ENCODE measurements at regions not wholly inside any gene's neighbourhood (a gene's known extent, or its start where the extent isn't known, plus 50 kb on each side); places are given as distances from the start of the nearest gene placed in this dataset.
"Not testable (repeated sequence)": the region's sequence is repeated elsewhere in the genome, so short reads cannot be mapped to it uniquely, and the experiment has no call there.

DNA sequence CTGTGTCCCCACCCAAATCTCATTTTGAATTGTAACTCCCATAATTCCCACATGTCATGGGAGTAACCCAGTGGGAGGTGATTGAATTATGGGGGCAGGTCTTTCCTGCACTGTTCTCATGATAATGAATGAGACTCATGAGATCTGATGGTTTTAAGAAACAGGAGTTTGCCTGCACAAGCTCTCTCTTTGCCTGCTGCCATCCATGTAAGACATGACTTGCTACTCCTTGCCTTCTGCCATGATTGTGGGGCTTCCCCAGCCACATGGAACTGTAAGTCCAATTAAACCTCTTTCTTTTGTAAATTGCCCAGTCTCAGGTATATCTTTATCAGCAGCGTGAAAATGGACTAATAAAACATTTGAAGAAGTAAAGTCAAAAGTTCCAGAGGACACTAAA, 126.8 kb upstream of the IGSF10 start:
- DNase-seq (ENCODE audit: low read depth, low spot score); H3K79me2 ChIP-seq (ENCODE audit: insufficient read depth, low read length); H2AFZ ChIP-seq (ENCODE audit: low read depth, low read length, poor library complexity, severe bottlenecking); POLR2A ChIA-PET; RAD21 ChIA-PET (ENCODE audit: low non-redundant PET in 1 of 2, low total read pairs in 2 of 2, uncharacterized antibody in 2 of 2, unreplicated experiment in 2 of 2); H3K4me2 ChIP-seq (ENCODE audit: low read length); H3K36me3 ChIP-seq (ENCODE audit: control insufficient read depth in 1 of 2, insufficient read depth in 2 of 2, low read length in 2 of 2); H3K27me3 ChIP-seq (ENCODE audit: insufficient read depth, low read length); H3K4me1 ChIP-seq (ENCODE audit: control insufficient read depth in 1 of 2, insufficient read depth in 2 of 2, low read length in 2 of 2); H3K27ac ChIP-seq (ENCODE audit: low read depth, low read length); H3K9me3 ChIP-seq (ENCODE audit: control insufficient read depth in 1 of 2, insufficient read depth in 1 of 2, low read depth in 1 of 2, low read length in 2 of 2); H3K4me3 ChIP-seq (replicated peaks in 1 of 2; ENCODE audit: low read depth in 1 of 2, low read length in 2 of 2); H3K9ac ChIP-seq (ENCODE audit: low read length); intact Hi-C loops (cut with micrococcal nuclease); H3K9me2 ChIP-seq (ENCODE audit: insufficient read depth); BruUV-seq (replicated peaks); CTCF ChIA-PET; ATAC-seq; H4K20me1 ChIP-seq (ENCODE audit: insufficient read depth): not testable (repeated sequence)

DNA sequence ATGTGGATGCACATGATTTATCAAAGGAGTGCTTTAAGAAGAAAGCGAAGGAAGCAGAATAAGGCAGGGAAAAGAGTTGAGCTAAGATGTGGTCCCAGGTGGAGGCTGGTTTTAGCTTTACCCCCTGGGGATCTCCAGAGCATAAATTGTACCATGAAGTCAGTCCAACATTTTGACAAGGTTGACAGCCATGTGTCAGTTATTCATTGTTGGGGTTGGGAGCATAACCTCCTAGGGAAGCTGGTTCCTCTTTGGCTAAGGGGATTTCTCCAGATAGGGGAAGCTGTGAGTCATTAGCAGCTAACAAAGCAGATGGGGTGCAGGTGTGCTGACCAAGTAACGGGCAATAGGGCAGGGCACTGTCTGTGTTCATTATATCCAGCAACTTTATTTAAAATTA, 123.7 kb upstream of the IGSF10 start:
- CTCF ChIA-PET: no interaction called here
- Histone ChIP-seq H2AFZ (ENCODE audit: low read depth, low read length, poor library complexity, severe bottlenecking) (no peak overlapping the region), H3K4me1 (ENCODE audit: control insufficient read depth in 1 of 2, insufficient read depth in 2 of 2, low read length in 2 of 2) (no peaks in the 10 kb centered on the region), H3K4me3 (replicated peaks in 1 of 2; ENCODE audit: low read depth in 1 of 2, low read length in 2 of 2) (no peak overlapping the region), H3K27ac (ENCODE audit: low read depth, low read length) (no peak overlapping the region), H3K9ac (ENCODE audit: low read length) (no peak overlapping the region), H3K9me3 (ENCODE audit: control insufficient read depth in 1 of 2, insufficient read depth in 1 of 2, low read depth in 1 of 2, low read length in 2 of 2) (no peaks in the 10 kb centered on the region), H4K20me1 (ENCODE audit: insufficient read depth) (no peaks in the 10 kb centered on the region), H3K9me2 (ENCODE audit: insufficient read depth) (no peaks in the 10 kb centered on the region), H3K27me3 (ENCODE audit: insufficient read depth, low read length) (no peaks in the 10 kb centered on the region), H3K79me2 (ENCODE audit: insufficient read depth, low read length) (no peaks in the 10 kb centered on the region), H3K36me3 (ENCODE audit: control insufficient read depth in 1 of 2, insufficient read depth in 2 of 2, low read length in 2 of 2) (no peaks in the 10 kb centered on the region), H3K4me2 (ENCODE audit: low read length) (no peak overlapping the region)
- DNase-seq (ENCODE audit: low read depth, low spot score): no peak
- RAD21 ChIA-PET (ENCODE audit: low non-redundant PET in 1 of 2, low total read pairs in 2 of 2, uncharacterized antibody in 2 of 2, unreplicated experiment in 2 of 2): no interaction called here
- no TSS peak for BruUV-seq (replicated peaks)
- ATAC-seq: no peak
- POLR2A ChIA-PET: no interaction called here
- intact Hi-C loops (cut with micrococcal nuclease): no loop called here
- TF ChIP-seq CEBPB (IDR thresholded peaks at IDR 0.05; ENCODE audit: low read depth) (no peak), CBX3 (IDR thresholded peaks at IDR 0.05; ENCODE audit: low read depth) (no peak), JUND (IDR thresholded peaks at IDR 0.05) (no peak), FOSL1 (IDR thresholded peaks at IDR 0.05; ENCODE audit: low read depth) (no peak), POLR2AphosphoS5 (IDR thresholded peaks at IDR 0.05; ENCODE audit: low read depth, low read length) (no peak), SRF (IDR thresholded peaks at IDR 0.05; ENCODE audit: low read depth) (no peak), POLR2A (IDR thresholded peaks at IDR 0.05; ENCODE audit: borderline replicate concordance, extremely low read depth, insufficient read depth, insufficient read length) (no peak), SIN3A (IDR thresholded peaks at IDR 0.05; ENCODE audit: low read depth) (no peak), ELF1 (IDR thresholded peaks at IDR 0.05; ENCODE audit: borderline replicate concordance, low read depth) (no peak), TCF7L2 (IDR thresholded peaks at IDR 0.05; ENCODE audit: borderline replicate concordance, extremely low read depth, insufficient read depth, insufficient read length) (no peak), EGR1 (IDR thresholded peaks at IDR 0.05; ENCODE audit: low read depth) (no peak), ZFX (IDR thresholded peaks at IDR 0.05) (no peak)
- TF ChIP-seq, protein P1, sequence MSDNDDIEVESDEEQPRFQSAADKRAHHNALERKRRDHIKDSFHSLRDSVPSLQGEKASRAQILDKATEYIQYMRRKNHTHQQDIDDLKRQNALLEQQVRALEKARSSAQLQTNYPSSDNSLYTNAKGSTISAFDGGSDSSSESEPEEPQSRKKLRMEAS (IDR thresholded peaks at IDR 0.05): no peak

Data from HCT116 (cell line).